ENCODE measurements at regions not wholly inside any gene's neighbourhood (a gene's known extent, or its start where the extent isn't known, plus 50 kb on each side); places are given as distances from the start of the nearest gene placed in this dataset.

- no peaks in the 10 kb centered on the region for H3K27me3 Mint-ChIP-seq
- intact Hi-C loops (cut with micrococcal nuclease) = no loop called here
- no peak overlapping the region for H3K27ac Mint-ChIP-seq
- H3K9me3 Mint-ChIP-seq = no peaks in the 10 kb centered on the region
- H3K36me3 Mint-ChIP-seq (ENCODE audit: low read depth) = no peaks in the 10 kb centered on the region
- H3K4me3 Mint-ChIP-seq = no peak overlapping the region
- H3K4me1 Mint-ChIP-seq (ENCODE audit: low read depth) = no peaks in the 10 kb centered on the region
These were observed 233.2 kb upstream of the THSD7B start for GRCh38 chr2:136532171-136532570.

GRCh38 chr2:136531731-136532130 lies 233.6 kb upstream of the THSD7B start:
- Mint-ChIP-seq H3K9me3 (no peaks in the 10 kb centered on the region), H3K27me3 (no peaks in the 10 kb centered on the region), H3K4me3 (no peak overlapping the region), H3K4me1 (ENCODE audit: low read depth) (no peaks in the 10 kb centered on the region), H3K27ac (no peak overlapping the region), H3K36me3 (ENCODE audit: low read depth) (no peaks in the 10 kb centered on the region)
- intact Hi-C loops (cut with micrococcal nuclease) = no loop called here

GRCh38 chr2:136530146-136530545 lies 235.2 kb upstream of the THSD7B start:
- H3K27me3 Mint-ChIP-seq = no peaks in the 10 kb centered on the region
- intact Hi-C loops (cut with micrococcal nuclease) = no loop called here
- no peaks in the 10 kb centered on the region for H3K9me3 Mint-ChIP-seq
- no peak overlapping the region for H3K4me3 Mint-ChIP-seq
- H3K36me3 Mint-ChIP-seq (ENCODE audit: low read depth) = no peaks in the 10 kb centered on the region
- H3K27ac Mint-ChIP-seq = no peak overlapping the region
- no peaks in the 10 kb centered on the region for H3K4me1 Mint-ChIP-seq (ENCODE audit: low read depth)

GRCh38 chr2:136527560-136527959 lies 237.8 kb upstream of the THSD7B start:
- H3K4me3 Mint-ChIP-seq = no peak overlapping the region
- no peaks in the 10 kb centered on the region for H3K4me1 Mint-ChIP-seq (ENCODE audit: low read depth)
- no peaks in the 10 kb centered on the region for H3K27me3 Mint-ChIP-seq
- intact Hi-C loops (cut with micrococcal nuclease) = no loop called here
- no peak overlapping the region for H3K27ac Mint-ChIP-seq
- no peaks in the 10 kb centered on the region for H3K9me3 Mint-ChIP-seq
- no peaks in the 10 kb centered on the region for H3K36me3 Mint-ChIP-seq (ENCODE audit: low read depth)

GRCh38 chr2:136522724-136523123 lies 242.6 kb upstream of the THSD7B start:
- no peaks in the 10 kb centered on the region for H3K36me3 Mint-ChIP-seq (ENCODE audit: low read depth)
- no peaks in the 10 kb centered on the region for H3K9me3 Mint-ChIP-seq
- no peak overlapping the region for H3K4me3 Mint-ChIP-seq
- H3K27me3 Mint-ChIP-seq = no peaks in the 10 kb centered on the region
- intact Hi-C loops (cut with micrococcal nuclease) = no loop called here
- no peaks in the 10 kb centered on the region for H3K4me1 Mint-ChIP-seq (ENCODE audit: low read depth)
- H3K27ac Mint-ChIP-seq = no peak overlapping the region

- no peak overlapping the region for H3K27ac Mint-ChIP-seq
- intact Hi-C loops (cut with micrococcal nuclease) = no loop called here
- H3K27me3 Mint-ChIP-seq = peaks cover 5% of the 10 kb centered on the region
- H3K36me3 Mint-ChIP-seq (ENCODE audit: low read depth) = no peaks in the 10 kb centered on the region
- H3K9me3 Mint-ChIP-seq = no peaks in the 10 kb centered on the region
- H3K4me1 Mint-ChIP-seq (ENCODE audit: low read depth) = no peaks in the 10 kb centered on the region
- H3K4me3 Mint-ChIP-seq = no peak overlapping the region
These were observed 247.6 kb upstream of the THSD7B start for GRCh38 chr2:136517716-136518115.

- Mint-ChIP-seq H3K4me1 (ENCODE audit: low read depth) (no peaks in the 10 kb centered on the region), H3K4me3 (no peak overlapping the region), H3K9me3 (no peaks in the 10 kb centered on the region), H3K36me3 (ENCODE audit: low read depth) (no peaks in the 10 kb centered on the region), H3K27ac (no peak overlapping the region), H3K27me3 (peaks cover 3% of the 10 kb centered on the region)
- intact Hi-C loops (cut with micrococcal nuclease) = no loop called here
These were observed 255.1 kb upstream of the THSD7B start for GRCh38 chr2:136510244-136510643.

- intact Hi-C loops (cut with micrococcal nuclease) = no loop called here
These were observed 259.9 kb upstream of the THSD7B start for GRCh38 chr2:136505462-136505861.

GRCh38 chr2:136502660-136503059 lies 262.7 kb upstream of the THSD7B start:
- Mint-ChIP-seq H3K27ac (no peak overlapping the region), H3K36me3 (ENCODE audit: low read depth) (no peaks in the 10 kb centered on the region), H3K4me3 (no peak overlapping the region), H3K27me3 (peaks cover 1% of the 10 kb centered on the region), H3K9me3 (no peaks in the 10 kb centered on the region), H3K4me1 (ENCODE audit: low read depth) (no peaks in the 10 kb centered on the region)
- intact Hi-C loops (cut with micrococcal nuclease) = no loop called here

More at GRCh38 chr2:136505462-136505861, 259.9 kb upstream of the THSD7B start:
- Mint-ChIP-seq H3K4me3 (no peak overlapping the region), H3K27ac (no peak overlapping the region), H3K9me3 (no peaks in the 10 kb centered on the region), H3K4me1 (ENCODE audit: low read depth) (no peaks in the 10 kb centered on the region), H3K27me3 (peaks cover 1% of the 10 kb centered on the region), H3K36me3 (ENCODE audit: low read depth) (no peaks in the 10 kb centered on the region)

- peaks cover 1% of the 10 kb centered on the region for H3K27me3 Mint-ChIP-seq
- H3K36me3 Mint-ChIP-seq (ENCODE audit: low read depth) = no peaks in the 10 kb centered on the region
- peaks cover 9% of the 10 kb centered on the region for H3K9me3 Mint-ChIP-seq
- intact Hi-C loops (cut with micrococcal nuclease) = no loop called here
- H3K27ac Mint-ChIP-seq = no peak overlapping the region
- no peak overlapping the region for H3K4me3 Mint-ChIP-seq
- no peaks in the 10 kb centered on the region for H3K4me1 Mint-ChIP-seq (ENCODE audit: low read depth)
These were observed 267.6 kb upstream of the THSD7B start for GRCh38 chr2:136497709-136498108.

- Mint-ChIP-seq H3K4me1 (ENCODE audit: low read depth) (no peaks in the 10 kb centered on the region), H3K4me3 (no peak overlapping the region), H3K9me3 (peaks cover 9% of the 10 kb centered on the region), H3K36me3 (ENCODE audit: low read depth) (no peaks in the 10 kb centered on the region), H3K27ac (no peak overlapping the region), H3K27me3 (peaks cover 1% of the 10 kb centered on the region)
- intact Hi-C loops (cut with micrococcal nuclease) = no loop called here
These were observed 268.4 kb upstream of the THSD7B start for GRCh38 chr2:136496966-136497365.

GRCh38 chr2:136495636-136496035 lies 269.7 kb upstream of the THSD7B start:
- no peaks in the 10 kb centered on the region for H3K27me3 Mint-ChIP-seq
- no peak overlapping the region for H3K27ac Mint-ChIP-seq
- H3K9me3 Mint-ChIP-seq = peaks cover 9% of the 10 kb centered on the region
- H3K4me3 Mint-ChIP-seq = no peak overlapping the region
- intact Hi-C loops (cut with micrococcal nuclease) = no loop called here
- H3K4me1 Mint-ChIP-seq (ENCODE audit: low read depth) = no peaks in the 10 kb centered on the region
- no peaks in the 10 kb centered on the region for H3K36me3 Mint-ChIP-seq (ENCODE audit: low read depth)

- Mint-ChIP-seq H3K9me3 (peaks cover 9% of the 10 kb centered on the region), H3K36me3 (ENCODE audit: low read depth) (no peaks in the 10 kb centered on the region), H3K27ac (no peak overlapping the region)
These were observed 272.4 kb upstream of the THSD7B start for GRCh38 chr2:136492901-136493300.

GRCh38 chr2:136490100-136490499 lies 275.2 kb upstream of the THSD7B start:
- intact Hi-C loops (cut with micrococcal nuclease) = no loop called here
- Mint-ChIP-seq H3K27me3 (peaks cover 2% of the 10 kb centered on the region), H3K27ac (no peak overlapping the region), H3K4me3 (no peak overlapping the region), H3K36me3 (ENCODE audit: low read depth) (no peaks in the 10 kb centered on the region), H3K4me1 (ENCODE audit: low read depth) (no peaks in the 10 kb centered on the region), H3K9me3 (peaks cover 1% of the 10 kb centered on the region)

More at GRCh38 chr2:136492901-136493300, 272.4 kb upstream of the THSD7B start:
- intact Hi-C loops (cut with micrococcal nuclease) = no loop called here
- Mint-ChIP-seq H3K4me1 (ENCODE audit: low read depth) (no peaks in the 10 kb centered on the region), H3K27me3 (no peaks in the 10 kb centered on the region), H3K4me3 (no peak overlapping the region)

GRCh38 chr2:136487421-136487820 lies 277.9 kb upstream of the THSD7B start:
- H3K27ac Mint-ChIP-seq = no peak overlapping the region
- H3K9me3 Mint-ChIP-seq = no peaks in the 10 kb centered on the region
- H3K36me3 Mint-ChIP-seq (ENCODE audit: low read depth) = no peaks in the 10 kb centered on the region
- no peaks in the 10 kb centered on the region for H3K4me1 Mint-ChIP-seq (ENCODE audit: low read depth)
- intact Hi-C loops (cut with micrococcal nuclease) = no loop called here
- H3K27me3 Mint-ChIP-seq = peaks cover 2% of the 10 kb centered on the region
- H3K4me3 Mint-ChIP-seq = no peak overlapping the region
